HepG2 (cell line): ENCODE measurements at regions not wholly inside any gene's neighbourhood (a gene's known extent, or its start where the extent isn't known, plus 50 kb on each side); places are given as distances from the start of the nearest gene placed in this dataset.

Experiments used
- AFF4 ChIP-seq: sonication (generic); formaldehyde crosslinking; IDR thresholded peaks from 2 replicates; pipeline ENCODE4 v1.4.0; 2020; ENCODE audit warnings: missing genetic modification reagents
- CC2D1A ChIP-seq: sonication (generic); formaldehyde crosslinking; IDR thresholded peaks from 2 replicates; pipeline ENCODE4 v1.8.1; 2023; ENCODE audit warnings: mild to moderate bottlenecking, missing genetic modification reagents
- ELK4 ChIP-seq: sonication (generic); formaldehyde crosslinking; IDR thresholded peaks from 2 replicates; pipeline ENCODE4 v1.9.0; 2021; ENCODE audit warnings: missing genetic modification reagents, borderline replicate concordance
- HMG20B ChIP-seq: conservative IDR thresholded peaks from 2 replicates; pipeline ENCODE4 v1.6.1; 2016; ENCODE audit warnings: missing genetic modification reagents, missing compliant biosample characterization
- HMGA1 ChIP-seq: sonication (generic); formaldehyde crosslinking; conservative IDR thresholded peaks from 2 replicates; pipeline ENCODE4 v1.4.0; 2020; ENCODE audit warnings: missing genetic modification reagents
- KDM1A ChIP-seq: IDR thresholded peaks from 2 replicates; pipeline ENCODE4 v1.6.1; 2016; ENCODE audit warnings: missing compliant biosample characterization
- MAFK ChIP-seq, 2 experiments: IDR thresholded peaks in 1 of 2; conservative IDR thresholded peaks in 1 of 2; 2 replicates each; pipeline ENCODE4 v1.6.1; 2011; ENCODE audit warnings: improper control_type of control experiment in 2 of 2, low read length in 2 of 2
- MYNN ChIP-seq: sonication (generic); formaldehyde crosslinking; IDR thresholded peaks from 2 replicates; pipeline ENCODE4 v1.4.0; 2020; ENCODE audit warnings: mild to moderate bottlenecking, low read depth, missing genetic modification reagents
- PRPF4 ChIP-seq: fragments of 200-400 bp; formaldehyde crosslinking; IDR thresholded peaks from 2 replicates; pipeline ENCODE4 v1.6.1; 2016; ENCODE audit warnings: low read length, low read depth; ENCODE audit not compliant: poor library complexity, severe bottlenecking
- RELA ChIP-seq: sonication (generic); formaldehyde crosslinking; IDR thresholded peaks from 2 replicates; pipeline ENCODE4 v1.4.0; 2020; ENCODE audit warnings: missing genetic modification reagents
- TCF7 ChIP-seq: sonication (generic); IDR thresholded peaks from 2 replicates; pipeline ENCODE4 v1.6.1; 2016; ENCODE audit warnings: antibody characterized with exemption, low read depth
- ZNF775 ChIP-seq: sonication (generic); formaldehyde crosslinking; IDR thresholded peaks from 2 replicates; pipeline ENCODE4 v1.4.0; 2020; ENCODE audit warnings: missing genetic modification reagents, mild to moderate bottlenecking, moderate library complexity, borderline replicate concordance
- ZSCAN22 ChIP-seq: sonication (generic); formaldehyde crosslinking; IDR thresholded peaks from 2 replicates; pipeline ENCODE4 v1.4.0; 2020; ENCODE audit warnings: mild to moderate bottlenecking, missing genetic modification reagents
- TF ChIP-seq, protein P1 (sequence below): sonication (generic); formaldehyde crosslinking; IDR thresholded peaks from 2 replicates; pipeline ENCODE4 v1.5.0; 2020; ENCODE audit warnings: mild to moderate bottlenecking, missing genetic modification reagents, moderate library complexity

- no peak for TF ChIP-seq ELK4 (CRISPR knock-in tag)
- no peak for TF ChIP-seq CC2D1A (CRISPR knock-in tag)
- TF ChIP-seq RELA, result no peak
- TF ChIP-seq KDM1A, result no peak
- no peak for TF ChIP-seq HMG20B (CRISPR knock-in tag)
- TF ChIP-seq AFF4 (CRISPR knock-in tag), result no peak
- no peak for TF ChIP-seq ZNF775
- no peak for TF ChIP-seq MAFK (conservative IDR thresholded peaks at IDR 0.05 in 1 of 2, IDR thresholded peaks at IDR 0.05 in 1 of 2; ENCODE audit: low read length in 2 of 2)
- TF ChIP-seq ZSCAN22, result no peak
- TF ChIP-seq, protein P1, sequence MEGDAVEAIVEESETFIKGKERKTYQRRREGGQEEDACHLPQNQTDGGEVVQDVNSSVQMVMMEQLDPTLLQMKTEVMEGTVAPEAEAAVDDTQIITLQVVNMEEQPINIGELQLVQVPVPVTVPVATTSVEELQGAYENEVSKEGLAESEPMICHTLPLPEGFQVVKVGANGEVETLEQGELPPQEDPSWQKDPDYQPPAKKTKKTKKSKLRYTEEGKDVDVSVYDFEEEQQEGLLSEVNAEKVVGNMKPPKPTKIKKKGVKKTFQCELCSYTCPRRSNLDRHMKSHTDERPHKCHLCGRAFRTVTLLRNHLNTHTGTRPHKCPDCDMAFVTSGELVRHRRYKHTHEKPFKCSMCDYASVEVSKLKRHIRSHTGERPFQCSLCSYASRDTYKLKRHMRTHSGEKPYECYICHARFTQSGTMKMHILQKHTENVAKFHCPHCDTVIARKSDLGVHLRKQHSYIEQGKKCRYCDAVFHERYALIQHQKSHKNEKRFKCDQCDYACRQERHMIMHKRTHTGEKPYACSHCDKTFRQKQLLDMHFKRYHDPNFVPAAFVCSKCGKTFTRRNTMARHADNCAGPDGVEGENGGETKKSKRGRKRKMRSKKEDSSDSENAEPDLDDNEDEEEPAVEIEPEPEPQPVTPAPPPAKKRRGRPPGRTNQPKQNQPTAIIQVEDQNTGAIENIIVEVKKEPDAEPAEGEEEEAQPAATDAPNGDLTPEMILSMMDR (CRISPR knock-in tag), result no peak
- TF ChIP-seq TCF7, result no peak
- no peak for TF ChIP-seq HMGA1 (CRISPR knock-in tag)
- TF ChIP-seq MYNN (CRISPR knock-in tag), result no peak
- TF ChIP-seq PRPF4, result no peak
Measured at GRCh38 chr18:43656547-43656946, 379.3 kb upstream of the SYT4 start.
